Superior temporal gyrus (tissue), 1 donor: ENCODE measurements at regions not wholly inside any gene's neighbourhood (a gene's known extent, or its start where the extent isn't known, plus 50 kb on each side); places are given as distances from the start of the nearest gene placed in this dataset.
A peak's percentile ranks its signal among the peaks of the same experiment; 100 is the strongest.

Source experiments
- DNase-seq: peaks from one replicate; pipeline ENCODE4 v3.0.0-alpha.2; 2016; ENCODE audit errors: extremely low spot score

GRCh38 chr12:41932470-41932991, 212.1 kb downstream of the GXYLT1 start:
- no peak for DNase-seq

GRCh38 chr12:41930866-41931437, 213.7 kb downstream of the GXYLT1 start:
- no peak for DNase-seq

- no peak for DNase-seq
Measured at GRCh38 chr12:41924111-41924510, 220.6 kb downstream of the GXYLT1 start.

GRCh38 chr12:41923351-41923750, 221.3 kb downstream of the GXYLT1 start:
- DNase-seq = no peak

GRCh38 chr12:41920355-41920754, 224.3 kb downstream of the GXYLT1 start:
- no peak for DNase-seq

- peak; percentile 51 for DNase-seq
Measured at GRCh38 chr12:41919526-41920261, 225.0 kb downstream of the GXYLT1 start.

- DNase-seq = peak; percentile 7
Measured at GRCh38 chr12:41919048-41919447, 225.6 kb downstream of the GXYLT1 start.

GRCh38 chr12:41917938-41918341, 226.7 kb downstream of the GXYLT1 start:
- peak; percentile 7 for DNase-seq

- no peak for DNase-seq
Measured at GRCh38 chr12:41917181-41917580, 227.5 kb downstream of the GXYLT1 start.

- no peak for DNase-seq
Measured at GRCh38 chr12:41910578-41911320, 233.9 kb downstream of the GXYLT1 start.

- DNase-seq = no peak
Measured at GRCh38 chr12:41908206-41908605, 236.5 kb downstream of the GXYLT1 start.

- no peak for DNase-seq
Measured at GRCh38 chr12:41907550-41907949, 237.1 kb downstream of the GXYLT1 start.

GRCh38 chr12:41907021-41907420, 237.7 kb downstream of the GXYLT1 start:
- no peak for DNase-seq

- DNase-seq = no peak
Measured at GRCh38 chr12:41905759-41906297, 238.8 kb downstream of the GXYLT1 start.

- DNase-seq = no peak
Measured at GRCh38 chr12:41905073-41905758, 239.5 kb downstream of the GXYLT1 start.

GRCh38 chr12:41904041-41904440, 240.6 kb downstream of the GXYLT1 start:
- DNase-seq = no peak

- no peak for DNase-seq
Measured at GRCh38 chr12:41903014-41903708, 241.5 kb downstream of the GXYLT1 start.

- DNase-seq = no peak
Measured at GRCh38 chr12:41899577-41899976, 245.1 kb downstream of the GXYLT1 start.

GRCh38 chr12:41897593-41897992, 247.1 kb downstream of the GXYLT1 start:
- no peak for DNase-seq

GRCh38 chr12:41893491-41893890, 251.2 kb downstream of the GXYLT1 start:
- no peak for DNase-seq

- no peak for DNase-seq
Measured at GRCh38 chr12:41892302-41892701, 252.4 kb downstream of the GXYLT1 start.
